ENCODE measurements at regions not wholly inside any gene's neighbourhood (a gene's known extent, or its start where the extent isn't known, plus 50 kb on each side); places are given as distances from the start of the nearest gene placed in this dataset.

GRCh38 chr4:141922236-141922635, 285.9 kb downstream of the IL15 start:
- DNase-seq (ENCODE audit: low spot score): no peak

- DNase-seq (ENCODE audit: low spot score): no peak
Measured at GRCh38 chr4:141926406-141926805, 290.0 kb downstream of the IL15 start.

GRCh38 chr4:141932490-141932889, 296.1 kb downstream of the IL15 start:
- DNase-seq (ENCODE audit: low spot score): no peak

- peak; percentile 28 for DNase-seq (ENCODE audit: low spot score)
Measured at GRCh38 chr4:141933978-141934377, 297.6 kb downstream of the IL15 start.

- DNase-seq (ENCODE audit: low spot score): no peak
Measured at GRCh38 chr4:141955696-141956095, 319.3 kb downstream of the IL15 start.

- DNase-seq (ENCODE audit: low spot score): no peak
Measured at GRCh38 chr4:141957416-141957815, 321.0 kb downstream of the IL15 start.

- no peak for DNase-seq (ENCODE audit: low spot score)
Measured at GRCh38 chr4:141962486-141962885, 326.1 kb downstream of the IL15 start.

- DNase-seq (ENCODE audit: low spot score): no peak
Measured at GRCh38 chr4:141971869-141972268, 335.5 kb downstream of the IL15 start.

GRCh38 chr4:141972950-141973349, 336.6 kb downstream of the IL15 start:
- no peak for DNase-seq (ENCODE audit: low spot score)
